MM.1S (cell line): ENCODE measurements at regions not wholly inside any gene's neighbourhood (a gene's known extent, or its start where the extent isn't known, plus 50 kb on each side); places are given as distances from the start of the nearest gene placed in this dataset.

Experiments
- DNase-seq: peaks from one replicate; pipeline ENCODE4 v3.0.0-alpha.2; 2015
- H2AFZ ChIP-seq: fragments of 300-600 bp; sonication (generic); 2 replicates; pipeline ENCODE4 v1.6.0; 2016; ENCODE audit warnings: antibody characterized with exemption, low read length
- H3F3A ChIP-seq: fragments of 300-600 bp; sonication (generic); 2 replicates; pipeline ENCODE4 v1.6.1; 2016; ENCODE audit warnings: mild to moderate bottlenecking, antibody characterized with exemption, low read length, moderate library complexity, mixed read lengths; ENCODE audit not compliant: insufficient read depth
- H3K27ac ChIP-seq: fragments of 300-600 bp; sonication (generic); 2 replicates; pipeline ENCODE4 v1.5.1; 2016; ENCODE audit warnings: mild to moderate bottlenecking, low read length
- H3K27me3 ChIP-seq: fragments of 300-600 bp; sonication (generic); replicated peaks from 2 replicates; pipeline ENCODE4 v1.6.0; 2016; ENCODE audit warnings: low read length; ENCODE audit not compliant: insufficient read depth
- H3K36me3 ChIP-seq: fragments of 300-600 bp; sonication (generic); replicated peaks from 2 replicates; pipeline ENCODE4 v1.6.1; 2016; ENCODE audit warnings: mild to moderate bottlenecking, low read length, mixed read lengths; ENCODE audit not compliant: insufficient read depth
- H3K4me1 ChIP-seq: fragments of 300-600 bp; sonication (generic); 2 replicates; pipeline ENCODE4 v1.6.1; 2016; ENCODE audit warnings: low read length, mixed read lengths
- H3K4me2 ChIP-seq: fragments of 300-600 bp; sonication (generic); 2 replicates; pipeline ENCODE4 v1.6.0; 2016; ENCODE audit warnings: low read depth, low read length
- H3K4me3 ChIP-seq: fragments of 300-600 bp; sonication (generic); 2 replicates; pipeline ENCODE4 v1.5.1; 2016; ENCODE audit warnings: low read length, mixed read lengths
- H3K79me2 ChIP-seq: fragments of 300-600 bp; sonication (generic); 2 replicates; pipeline ENCODE4 v1.6.1; 2016; ENCODE audit warnings: mixed run types, low read length, mixed read lengths
- H3K9ac ChIP-seq: fragments of 300-600 bp; sonication (generic); 2 replicates; pipeline ENCODE4 v1.6.1; 2016; ENCODE audit warnings: low read length, mixed read lengths
- H3K9me2 ChIP-seq: fragments of 300-600 bp; sonication (generic); replicated peaks from 2 replicates; pipeline ENCODE4 v1.6.1; 2016; ENCODE audit warnings: mild to moderate bottlenecking, low read length, mixed read lengths; ENCODE audit not compliant: insufficient read depth
- H3K9me3 ChIP-seq: fragments of 300-600 bp; sonication (generic); replicated peaks from 2 replicates; pipeline ENCODE4 v1.6.1; 2016; ENCODE audit warnings: mild to moderate bottlenecking, low read length, mixed read lengths; ENCODE audit not compliant: insufficient read depth
- H4K20me1 ChIP-seq: fragments of 300-600 bp; sonication (generic); 2 replicates; pipeline ENCODE4 v1.6.1; 2016; ENCODE audit warnings: mild to moderate bottlenecking, low read length, moderate library complexity, mixed read lengths; ENCODE audit not compliant: insufficient read depth
- EZH2 ChIP-seq: fragments of 300-600 bp; sonication (generic); optimal IDR thresholded peaks from 2 replicates; pipeline ENCODE3; 2017; ENCODE audit warnings: low read depth, mild to moderate bottlenecking, antibody characterized with exemption, low read length, mixed read lengths
- EZH2phosphoT487 ChIP-seq: fragments of 300-600 bp; sonication (generic); IDR thresholded peaks from 2 replicates; pipeline ENCODE4 v1.6.1; 2018; ENCODE audit warnings: antibody characterized with exemption, low read length
- TF ChIP-seq, protein P1 (sequence below): fragments of 300-600 bp; sonication (generic); IDR thresholded peaks from 2 replicates; pipeline ENCODE4 v1.5.1; 2016; ENCODE audit warnings: antibody characterized with exemption, low read length, mixed read lengths

DNA sequence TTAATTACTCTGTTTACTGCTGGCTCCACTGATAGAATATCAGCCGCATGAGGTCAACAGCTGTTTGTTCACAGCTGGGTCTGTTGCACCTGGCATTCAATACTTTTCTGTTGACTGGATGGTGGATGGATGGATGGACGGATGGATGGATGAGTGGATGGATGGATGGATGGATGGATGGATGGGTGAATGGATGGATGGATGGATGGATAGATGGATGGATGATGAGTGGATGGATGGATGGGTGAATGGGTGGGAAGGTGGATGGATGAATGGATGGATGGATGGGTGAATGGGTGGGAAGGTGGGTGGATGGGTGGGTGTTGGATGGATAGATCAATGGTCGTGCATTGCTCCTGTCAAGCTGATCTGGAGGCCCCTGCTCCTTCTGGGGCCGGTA lies 422.2 kb upstream of the SULF2 start:
- TF ChIP-seq EZH2phosphoT487 = no peak
- TF ChIP-seq, protein P1, sequence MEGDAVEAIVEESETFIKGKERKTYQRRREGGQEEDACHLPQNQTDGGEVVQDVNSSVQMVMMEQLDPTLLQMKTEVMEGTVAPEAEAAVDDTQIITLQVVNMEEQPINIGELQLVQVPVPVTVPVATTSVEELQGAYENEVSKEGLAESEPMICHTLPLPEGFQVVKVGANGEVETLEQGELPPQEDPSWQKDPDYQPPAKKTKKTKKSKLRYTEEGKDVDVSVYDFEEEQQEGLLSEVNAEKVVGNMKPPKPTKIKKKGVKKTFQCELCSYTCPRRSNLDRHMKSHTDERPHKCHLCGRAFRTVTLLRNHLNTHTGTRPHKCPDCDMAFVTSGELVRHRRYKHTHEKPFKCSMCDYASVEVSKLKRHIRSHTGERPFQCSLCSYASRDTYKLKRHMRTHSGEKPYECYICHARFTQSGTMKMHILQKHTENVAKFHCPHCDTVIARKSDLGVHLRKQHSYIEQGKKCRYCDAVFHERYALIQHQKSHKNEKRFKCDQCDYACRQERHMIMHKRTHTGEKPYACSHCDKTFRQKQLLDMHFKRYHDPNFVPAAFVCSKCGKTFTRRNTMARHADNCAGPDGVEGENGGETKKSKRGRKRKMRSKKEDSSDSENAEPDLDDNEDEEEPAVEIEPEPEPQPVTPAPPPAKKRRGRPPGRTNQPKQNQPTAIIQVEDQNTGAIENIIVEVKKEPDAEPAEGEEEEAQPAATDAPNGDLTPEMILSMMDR = no peak
- no peak for TF ChIP-seq EZH2
- no peaks in the 10 kb centered on the region for H3K79me2 ChIP-seq
- no peak overlapping the region for H3K4me2 ChIP-seq
- H3K9me2 ChIP-seq = no peaks in the 10 kb centered on the region
- no peaks in the 10 kb centered on the region for H3F3A ChIP-seq
- no peak overlapping the region for H3K9ac ChIP-seq
- H2AFZ ChIP-seq = no peak overlapping the region
- H3K27ac ChIP-seq = no peak overlapping the region
- no peak overlapping the region for H3K4me3 ChIP-seq
- H4K20me1 ChIP-seq = no peaks in the 10 kb centered on the region
- no peaks in the 10 kb centered on the region for H3K9me3 ChIP-seq
- DNase-seq = no peak
- no peaks in the 10 kb centered on the region for H3K36me3 ChIP-seq
- no peaks in the 10 kb centered on the region for H3K4me1 ChIP-seq
- no peaks in the 10 kb centered on the region for H3K27me3 ChIP-seq

- H3F3A ChIP-seq = no peaks in the 10 kb centered on the region
- H2AFZ ChIP-seq = no peak overlapping the region
- H3K4me3 ChIP-seq = no peak overlapping the region
- no peaks in the 10 kb centered on the region for H3K9me2 ChIP-seq
- no peaks in the 10 kb centered on the region for H3K36me3 ChIP-seq
- no peak overlapping the region for H3K9ac ChIP-seq
- H3K9me3 ChIP-seq = no peaks in the 10 kb centered on the region
- no peaks in the 10 kb centered on the region for H3K4me1 ChIP-seq
- H4K20me1 ChIP-seq = no peaks in the 10 kb centered on the region
- DNase-seq = no peak
- TF ChIP-seq EZH2phosphoT487 (no peak), EZH2 (no peak)
- TF ChIP-seq, protein P1 = no peak
- H3K27ac ChIP-seq = no peak overlapping the region
- H3K27me3 ChIP-seq = no peaks in the 10 kb centered on the region
- no peak overlapping the region for H3K4me2 ChIP-seq
- no peaks in the 10 kb centered on the region for H3K79me2 ChIP-seq
Measured at GRCh38 chr20:48205786-48206185, 420.5 kb upstream of the SULF2 start.

DNA sequence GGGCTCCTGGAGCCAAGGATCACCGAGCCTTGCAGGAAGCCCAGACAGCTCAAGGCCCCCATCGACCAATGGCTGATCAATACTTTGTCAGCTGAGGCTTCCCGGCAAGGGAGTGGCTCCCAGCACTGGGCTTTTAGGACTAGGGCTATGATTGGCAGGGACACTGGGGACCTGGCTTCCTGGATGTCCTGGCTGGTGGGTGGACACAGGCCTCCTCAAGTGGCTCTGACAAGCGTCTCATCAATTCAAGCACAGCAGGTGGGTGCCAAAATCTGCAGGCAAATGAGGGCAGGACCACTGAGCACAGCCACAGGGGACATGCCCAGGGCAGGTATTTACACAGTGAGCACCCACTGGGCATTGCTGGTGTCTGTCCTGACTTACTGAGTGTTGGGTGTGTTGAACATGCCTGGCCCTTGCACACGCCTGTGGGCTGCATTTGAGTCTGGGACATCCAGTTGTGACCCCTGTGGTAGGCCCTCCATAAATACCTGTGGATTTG lies 420.1 kb upstream of the SULF2 start:
- Histone ChIP-seq H2AFZ (no peak overlapping the region), H3K9me3 (no peaks in the 10 kb centered on the region), H3K9ac (no peak overlapping the region), H4K20me1 (no peaks in the 10 kb centered on the region), H3K79me2 (no peaks in the 10 kb centered on the region), H3K4me2 (no peak overlapping the region), H3K27me3 (no peaks in the 10 kb centered on the region), H3K27ac (no peak overlapping the region), H3F3A (no peaks in the 10 kb centered on the region), H3K4me1 (no peaks in the 10 kb centered on the region), H3K4me3 (no peak overlapping the region), H3K9me2 (no peaks in the 10 kb centered on the region), H3K36me3 (no peaks in the 10 kb centered on the region)
- no peak for TF ChIP-seq EZH2phosphoT487
- no peak for TF ChIP-seq EZH2
- TF ChIP-seq, protein P1 = no peak
- no peak for DNase-seq
